ENCODE measurements at regions not wholly inside any gene's neighbourhood (a gene's known extent, or its start where the extent isn't known, plus 50 kb on each side); places are given as distances from the start of the nearest gene placed in this dataset.

DNA sequence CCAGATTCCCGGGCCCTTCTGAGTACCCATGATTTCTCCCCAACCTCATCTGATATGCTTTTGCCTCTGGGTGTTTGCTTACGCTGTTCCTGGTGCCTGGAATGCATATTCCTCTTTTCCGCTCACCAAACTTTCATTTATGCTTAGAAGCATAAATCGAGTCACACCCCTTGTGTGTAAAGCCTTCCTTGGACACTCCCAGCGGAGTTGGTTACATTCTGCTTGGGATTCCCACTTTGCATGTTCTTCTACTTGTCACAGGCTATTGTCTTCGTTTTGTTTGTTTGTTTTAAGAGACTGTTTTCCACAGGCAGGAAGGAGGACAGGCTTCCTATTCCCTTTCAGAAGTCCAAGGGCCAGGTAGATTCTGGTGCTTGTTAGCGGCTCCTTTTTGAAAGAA lies 76.5 kb downstream of the SEC61B start:
- Histone ChIP-seq H3K4me3 (ENCODE audit: low read depth in 2 of 2, low read length in 1 of 2) (no peak overlapping the region), H3K9ac (no peak overlapping the region), H3K4me1 (ENCODE audit: control insufficient read depth in 1 of 2, insufficient read depth in 2 of 2, low read depth in 1 of 2, low read length in 1 of 2) (peaks cover 0 to 21% of the 10 kb centered on the region in 2 experiments; a peak in 2 of 4 replicates), H3F3A (replicated peaks; ENCODE audit: insufficient read depth) (no peaks in the 10 kb centered on the region), H3K27ac (ENCODE audit: low read depth in 2 of 2, low read length in 1 of 2) (no peak overlapping the region), H2AFZ (ENCODE audit: low read depth) (no peak overlapping the region), H3K79me2 (ENCODE audit: insufficient read depth) (no peaks in the 10 kb centered on the region), H3K4me2 (no peak overlapping the region), H3K27me3 (ENCODE audit: insufficient read depth) (no peaks in the 10 kb centered on the region), H3K36me3 (replicated peaks in 1 of 2; ENCODE audit: control insufficient read depth in 1 of 2, insufficient read depth in 2 of 2, low read length in 1 of 2) (no peaks in the 10 kb centered on the region), H3K9me2 (no peaks in the 10 kb centered on the region), H3K9me3 (no peaks in the 10 kb centered on the region), H4K20me1 (ENCODE audit: insufficient read depth) (no peaks in the 10 kb centered on the region)
- WGBS (ENCODE audit: low lambda C conversion rate): 79% methylated on average over 7 of the region's 7 CpGs
- TF ChIP-seq FOSL2 (IDR thresholded peaks at IDR 0.05; ENCODE audit: borderline replicate concordance, low read depth) (no peak), GABPA (IDR thresholded peaks at IDR 0.05; ENCODE audit: low read depth) (no peak), NRF1 (IDR thresholded peaks at IDR 0.05; ENCODE audit: low read depth, low read length) (no peak), EP300 (IDR thresholded peaks at IDR 0.05; ENCODE audit: borderline replicate concordance in 1 of 2, low read depth in 1 of 2, low read length in 1 of 2) (no peak)
- CTCF ChIA-PET: interaction anchor here (0.9 to 1.2 kb wide), 5 partner anchors 167 to 1025 kb away, joined by 3 to 6 read pairs (median 4); no protein-coding TSS in a partner anchor
- DNase-seq: no peak
- POLR2A ChIA-PET: no interaction called here

DNA sequence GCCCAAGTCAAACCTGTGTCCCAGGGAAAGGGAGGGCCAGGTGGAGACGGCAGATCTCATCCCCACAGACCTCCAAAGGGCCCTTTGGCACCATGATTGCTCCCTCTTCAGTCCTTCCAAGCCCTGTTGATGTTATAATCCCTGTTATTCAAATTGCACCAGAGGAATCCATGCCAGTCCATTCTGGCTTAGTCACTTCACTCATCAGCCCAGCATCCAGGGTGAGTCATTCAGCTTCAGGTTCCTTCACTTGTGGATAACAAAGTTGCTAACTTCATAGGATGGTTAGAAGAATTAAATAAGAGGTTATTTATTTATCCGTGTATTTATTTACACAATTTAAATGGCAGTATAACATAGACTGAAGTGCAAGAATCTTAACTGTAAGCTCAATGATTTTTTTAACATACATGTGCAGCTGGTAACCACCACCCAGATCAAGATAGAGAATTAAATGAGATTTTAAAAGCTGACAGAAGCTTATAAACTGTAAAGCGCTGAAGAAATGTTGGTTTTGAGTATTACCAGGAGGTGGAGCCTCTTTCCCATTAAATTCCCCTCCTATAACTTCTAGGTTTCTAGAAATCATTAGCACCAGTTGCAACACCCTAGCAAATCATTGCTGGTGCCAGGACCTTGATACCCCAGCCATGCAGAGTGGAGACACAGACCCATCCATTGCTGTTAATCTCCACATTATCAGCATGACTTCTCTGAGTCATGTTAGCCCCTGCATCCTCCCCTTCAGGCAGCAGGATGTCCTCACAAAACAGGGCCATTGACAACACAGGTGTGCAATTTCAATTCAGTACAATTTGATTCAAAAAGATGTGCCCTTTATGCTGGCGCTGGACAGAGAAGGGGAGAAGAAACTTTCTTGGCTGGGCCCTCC lies 77.4 kb downstream of the SEC61B start:
- DNase-seq: peak; percentile 68
- Histone ChIP-seq H3K27me3 (ENCODE audit: insufficient read depth) (no peaks in the 10 kb centered on the region), H3F3A (replicated peaks; ENCODE audit: insufficient read depth) (no peaks in the 10 kb centered on the region), H3K36me3 (replicated peaks in 1 of 2; ENCODE audit: control insufficient read depth in 1 of 2, insufficient read depth in 2 of 2, low read length in 1 of 2) (no peaks in the 10 kb centered on the region), H2AFZ (ENCODE audit: low read depth) (no peak overlapping the region; the same call in 1 of the 2 replicates), H3K4me2 (no peak overlapping the region), H3K27ac (ENCODE audit: low read depth in 2 of 2, low read length in 1 of 2) (peak overlapping the region in 1 of 2 experiments; percentile 15; a peak in 1 of 4 replicates), H3K79me2 (ENCODE audit: insufficient read depth) (no peaks in the 10 kb centered on the region), H4K20me1 (ENCODE audit: insufficient read depth) (no peaks in the 10 kb centered on the region), H3K9me3 (no peaks in the 10 kb centered on the region), H3K9ac (no peak overlapping the region), H3K4me1 (ENCODE audit: control insufficient read depth in 1 of 2, insufficient read depth in 2 of 2, low read depth in 1 of 2, low read length in 1 of 2) (peaks cover 0 to 21% of the 10 kb centered on the region in 2 experiments; a peak in 2 of 4 replicates), H3K9me2 (no peaks in the 10 kb centered on the region), H3K4me3 (ENCODE audit: low read depth in 2 of 2, low read length in 1 of 2) (no peak overlapping the region)
- CTCF ChIA-PET: interaction anchor here (0.6 to 1.6 kb wide), 13 partner anchors 9 to 1024 kb away, joined by 3 to 6 read pairs (median 3); no protein-coding TSS in a partner anchor
- POLR2A ChIA-PET: interaction anchor here (0.7 to 1.2 kb wide), 2 partner anchors 166 to 520 kb away, joined by 3 to 4 read pairs; no protein-coding TSS in a partner anchor
- 66% methylated on average over 4 of the region's 4 CpGs for WGBS (ENCODE audit: low lambda C conversion rate)
- no peak for TF ChIP-seq TEAD4 (IDR thresholded peaks at IDR 0.05; ENCODE audit: borderline replicate concordance, insufficient read depth)
- no peak for TF ChIP-seq GABPA (IDR thresholded peaks at IDR 0.05; ENCODE audit: low read depth)
- TF ChIP-seq, protein P1, sequence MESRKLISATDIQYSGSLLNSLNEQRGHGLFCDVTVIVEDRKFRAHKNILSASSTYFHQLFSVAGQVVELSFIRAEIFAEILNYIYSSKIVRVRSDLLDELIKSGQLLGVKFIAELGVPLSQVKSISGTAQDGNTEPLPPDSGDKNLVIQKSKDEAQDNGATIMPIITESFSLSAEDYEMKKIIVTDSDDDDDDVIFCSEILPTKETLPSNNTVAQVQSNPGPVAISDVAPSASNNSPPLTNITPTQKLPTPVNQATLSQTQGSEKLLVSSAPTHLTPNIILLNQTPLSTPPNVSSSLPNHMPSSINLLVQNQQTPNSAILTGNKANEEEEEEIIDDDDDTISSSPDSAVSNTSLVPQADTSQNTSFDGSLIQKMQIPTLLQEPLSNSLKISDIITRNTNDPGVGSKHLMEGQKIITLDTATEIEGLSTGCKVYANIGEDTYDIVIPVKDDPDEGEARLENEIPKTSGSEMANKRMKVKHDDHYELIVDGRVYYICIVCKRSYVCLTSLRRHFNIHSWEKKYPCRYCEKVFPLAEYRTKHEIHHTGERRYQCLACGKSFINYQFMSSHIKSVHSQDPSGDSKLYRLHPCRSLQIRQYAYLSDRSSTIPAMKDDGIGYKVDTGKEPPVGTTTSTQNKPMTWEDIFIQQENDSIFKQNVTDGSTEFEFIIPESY (IDR thresholded peaks at IDR 0.05; ENCODE audit: borderline replicate concordance, low read depth): no peak
- TF ChIP-seq NFIC (IDR thresholded peaks at IDR 0.05; ENCODE audit: borderline replicate concordance): peak; percentile 7; the same call in 1 of the 2 replicates
- no peak for TF ChIP-seq EZH2phosphoT487 (IDR thresholded peaks at IDR 0.05; ENCODE audit: borderline replicate concordance, low read depth)
- TF ChIP-seq EP300 (IDR thresholded peaks at IDR 0.05; ENCODE audit: borderline replicate concordance in 1 of 2, low read depth in 1 of 2, low read length in 1 of 2): no peak
- TF ChIP-seq, protein P2, sequence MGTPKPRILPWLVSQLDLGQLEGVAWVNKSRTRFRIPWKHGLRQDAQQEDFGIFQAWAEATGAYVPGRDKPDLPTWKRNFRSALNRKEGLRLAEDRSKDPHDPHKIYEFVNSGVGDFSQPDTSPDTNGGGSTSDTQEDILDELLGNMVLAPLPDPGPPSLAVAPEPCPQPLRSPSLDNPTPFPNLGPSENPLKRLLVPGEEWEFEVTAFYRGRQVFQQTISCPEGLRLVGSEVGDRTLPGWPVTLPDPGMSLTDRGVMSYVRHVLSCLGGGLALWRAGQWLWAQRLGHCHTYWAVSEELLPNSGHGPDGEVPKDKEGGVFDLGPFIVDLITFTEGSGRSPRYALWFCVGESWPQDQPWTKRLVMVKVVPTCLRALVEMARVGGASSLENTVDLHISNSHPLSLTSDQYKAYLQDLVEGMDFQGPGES (IDR thresholded peaks at IDR 0.05; ENCODE audit: low read depth, low read length): no peak
- TF ChIP-seq, protein P3, sequence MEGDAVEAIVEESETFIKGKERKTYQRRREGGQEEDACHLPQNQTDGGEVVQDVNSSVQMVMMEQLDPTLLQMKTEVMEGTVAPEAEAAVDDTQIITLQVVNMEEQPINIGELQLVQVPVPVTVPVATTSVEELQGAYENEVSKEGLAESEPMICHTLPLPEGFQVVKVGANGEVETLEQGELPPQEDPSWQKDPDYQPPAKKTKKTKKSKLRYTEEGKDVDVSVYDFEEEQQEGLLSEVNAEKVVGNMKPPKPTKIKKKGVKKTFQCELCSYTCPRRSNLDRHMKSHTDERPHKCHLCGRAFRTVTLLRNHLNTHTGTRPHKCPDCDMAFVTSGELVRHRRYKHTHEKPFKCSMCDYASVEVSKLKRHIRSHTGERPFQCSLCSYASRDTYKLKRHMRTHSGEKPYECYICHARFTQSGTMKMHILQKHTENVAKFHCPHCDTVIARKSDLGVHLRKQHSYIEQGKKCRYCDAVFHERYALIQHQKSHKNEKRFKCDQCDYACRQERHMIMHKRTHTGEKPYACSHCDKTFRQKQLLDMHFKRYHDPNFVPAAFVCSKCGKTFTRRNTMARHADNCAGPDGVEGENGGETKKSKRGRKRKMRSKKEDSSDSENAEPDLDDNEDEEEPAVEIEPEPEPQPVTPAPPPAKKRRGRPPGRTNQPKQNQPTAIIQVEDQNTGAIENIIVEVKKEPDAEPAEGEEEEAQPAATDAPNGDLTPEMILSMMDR (IDR thresholded peaks at IDR 0.05): peak; percentile 47
- TF ChIP-seq, protein P4, sequence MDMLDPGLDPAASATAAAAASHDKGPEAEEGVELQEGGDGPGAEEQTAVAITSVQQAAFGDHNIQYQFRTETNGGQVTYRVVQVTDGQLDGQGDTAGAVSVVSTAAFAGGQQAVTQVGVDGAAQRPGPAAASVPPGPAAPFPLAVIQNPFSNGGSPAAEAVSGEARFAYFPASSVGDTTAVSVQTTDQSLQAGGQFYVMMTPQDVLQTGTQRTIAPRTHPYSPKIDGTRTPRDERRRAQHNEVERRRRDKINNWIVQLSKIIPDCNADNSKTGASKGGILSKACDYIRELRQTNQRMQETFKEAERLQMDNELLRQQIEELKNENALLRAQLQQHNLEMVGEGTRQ (IDR thresholded peaks at IDR 0.05; ENCODE audit: borderline replicate concordance, low read depth, low read length): no peak
- TF ChIP-seq FOSL2 (IDR thresholded peaks at IDR 0.05; ENCODE audit: borderline replicate concordance, low read depth): peak; percentile 89
- TF ChIP-seq RXRA (IDR thresholded peaks at IDR 0.05; ENCODE audit: borderline replicate concordance, low read depth): no peak
- no peak for TF ChIP-seq GATA2 (CRISPR knock-in tag; IDR thresholded peaks at IDR 0.05)
- no peak for TF ChIP-seq POLR2AphosphoS5 (IDR thresholded peaks at IDR 0.05; ENCODE audit: low read depth, low read length)
- TF ChIP-seq TCF12 (IDR thresholded peaks at IDR 0.05): no peak
- no peak for TF ChIP-seq FOXJ3 (CRISPR knock-in tag; IDR thresholded peaks at IDR 0.05)
- no peak for TF ChIP-seq ELF1 (IDR thresholded peaks at IDR 0.05)
- TF ChIP-seq SIN3A (IDR thresholded peaks at IDR 0.05; ENCODE audit: borderline replicate concordance, low read depth, low read length): no peak
- TF ChIP-seq NRF1 (IDR thresholded peaks at IDR 0.05; ENCODE audit: low read depth, low read length): no peak
- no peak for TF ChIP-seq RCOR1 (IDR thresholded peaks at IDR 0.05; ENCODE audit: low read length)
- no peak for TF ChIP-seq RFX5 (IDR thresholded peaks at IDR 0.05; ENCODE audit: low read length)
